Smooth muscle cell (in vitro differentiated cells): ENCODE measurements at regions not wholly inside any gene's neighbourhood (a gene's known extent, or its start where the extent isn't known, plus 50 kb on each side); places are given as distances from the start of the nearest gene placed in this dataset.

ENCODE experiments used
- DNase-seq: peaks from one replicate; lab custom pipeline; 2025; ENCODE audit not compliant: unreplicated experiment; lab: John Stamatoyannopoulos, UW
- H2AFZ ChIP-seq: fragments of 200-600 bp; sonication (generic); 2 replicates; pipeline ENCODE4 v1.6.0; 2016; ENCODE audit warnings: antibody characterized with exemption, low read depth, mild to moderate bottlenecking
- H3F3A ChIP-seq: fragments of 200-600 bp; sonication (generic); 2 replicates; pipeline ENCODE4 v1.6.0; 2017; ENCODE audit warnings: antibody characterized with exemption, low read depth
- H3K27ac ChIP-seq: fragments of 200-600 bp; sonication (generic); 2 replicates; pipeline ENCODE4 v1.5.1; 2016; ENCODE audit warnings: low read depth, mild to moderate bottlenecking
- H3K27me3 ChIP-seq: fragments of 200-600 bp; sonication (generic); 2 replicates; pipeline ENCODE4 v1.6.1; 2016; ENCODE audit warnings: low read depth, mild to moderate bottlenecking
- H3K36me3 ChIP-seq: fragments of 200-600 bp; sonication (generic); 2 replicates; pipeline ENCODE4 v1.5.1; 2016; ENCODE audit warnings: low read depth
- H3K4me1 ChIP-seq: fragments of 200-600 bp; sonication (generic); 2 replicates; pipeline ENCODE4 v1.5.1; 2016; ENCODE audit warnings: low read depth
- H3K4me2 ChIP-seq: fragments of 200-600 bp; sonication (generic); 2 replicates; pipeline ENCODE4 v1.6.0; 2016; ENCODE audit warnings: mild to moderate bottlenecking
- H3K4me3 ChIP-seq: fragments of 200-600 bp; sonication (generic); 2 replicates; pipeline ENCODE4 v1.5.1; 2016; ENCODE audit warnings: mild to moderate bottlenecking
- H3K79me2 ChIP-seq: fragments of 200-600 bp; sonication (generic); 2 replicates; pipeline ENCODE4 v1.6.0; 2016; ENCODE audit warnings: low read depth, mild to moderate bottlenecking
- H3K9ac ChIP-seq: fragments of 200-600 bp; sonication (generic); 2 replicates; pipeline ENCODE4 v1.6.0; 2016; ENCODE audit warnings: low read depth
- H3K9me3 ChIP-seq: fragments of 200-600 bp; sonication (generic); replicated peaks from 2 replicates; pipeline ENCODE4 v1.5.1; 2016; ENCODE audit warnings: low read depth
- H4K20me1 ChIP-seq: fragments of 200-600 bp; sonication (generic); 2 replicates; pipeline ENCODE4 v1.6.0; 2016; ENCODE audit warnings: low read depth
- CTCF ChIP-seq: fragments of 200-600 bp; sonication (generic); IDR thresholded peaks from 2 replicates; pipeline ENCODE4 v1.5.1; 2017; ENCODE audit warnings: borderline replicate concordance, mild to moderate bottlenecking, antibody characterized with exemption; ENCODE audit not compliant: insufficient read depth, poor library complexity, severe bottlenecking
- WGBS: methylation state at CpG from one replicate; pipeline ENCODE4 v1.1.7; 2016; ENCODE audit warnings: low lambda C conversion rate; 5-methylcytosine and 5-hydroxymethylcytosine counted together

GRCh38 chr12:30473274-30473673, 222.4 kb downstream of the IPO8 start:
- no peaks in the 10 kb centered on the region for H3K36me3 ChIP-seq
- H3K4me2 ChIP-seq = no peak overlapping the region
- no peaks in the 10 kb centered on the region for H3K79me2 ChIP-seq
- no peak overlapping the region for H3K27ac ChIP-seq
- WGBS = 75% methylated on average over 2 of the region's 2 CpGs
- no peaks in the 10 kb centered on the region for H3F3A ChIP-seq
- no peaks in the 10 kb centered on the region for H3K9me3 ChIP-seq
- H2AFZ ChIP-seq = no peak overlapping the region
- DNase-seq = no peak
- H4K20me1 ChIP-seq = no peaks in the 10 kb centered on the region
- H3K27me3 ChIP-seq = no peaks in the 10 kb centered on the region
- no peak overlapping the region for H3K9ac ChIP-seq
- H3K4me1 ChIP-seq = no peaks in the 10 kb centered on the region
- H3K4me3 ChIP-seq = no peak overlapping the region
- no peak for TF ChIP-seq CTCF

- H3K9ac ChIP-seq = no peak overlapping the region
- H3K4me3 ChIP-seq = no peak overlapping the region
- no peaks in the 10 kb centered on the region for H3F3A ChIP-seq
- H3K27me3 ChIP-seq = no peaks in the 10 kb centered on the region
- no peak overlapping the region for H3K4me2 ChIP-seq
- H4K20me1 ChIP-seq = no peaks in the 10 kb centered on the region
- H3K4me1 ChIP-seq = no peaks in the 10 kb centered on the region
- no peak for TF ChIP-seq CTCF
- no peaks in the 10 kb centered on the region for H3K79me2 ChIP-seq
- no peaks in the 10 kb centered on the region for H3K36me3 ChIP-seq
- WGBS = 93% methylated on average over 4 of the region's 4 CpGs
- H2AFZ ChIP-seq = no peak overlapping the region
- no peaks in the 10 kb centered on the region for H3K9me3 ChIP-seq
- DNase-seq = no peak
- no peak overlapping the region for H3K27ac ChIP-seq
Observed at GRCh38 chr12:30466093-30466585, 229.5 kb downstream of the IPO8 start.

- WGBS = 90% methylated on average over 2 of the region's 2 CpGs
- DNase-seq = no peak
Observed at GRCh38 chr12:30463636-30464035, 232.0 kb downstream of the IPO8 start.

More at GRCh38 chr12:30463636-30464035, 232.0 kb downstream of the IPO8 start:
- Histone ChIP-seq H3K9ac (no peak overlapping the region), H3F3A (no peaks in the 10 kb centered on the region), H3K27me3 (no peaks in the 10 kb centered on the region), H3K4me2 (no peak overlapping the region), H3K36me3 (no peaks in the 10 kb centered on the region), H3K79me2 (no peaks in the 10 kb centered on the region), H3K27ac (no peak overlapping the region), H3K9me3 (no peaks in the 10 kb centered on the region), H3K4me1 (no peaks in the 10 kb centered on the region), H3K4me3 (no peak overlapping the region), H2AFZ (no peak overlapping the region), H4K20me1 (no peaks in the 10 kb centered on the region)
- no peak for TF ChIP-seq CTCF
